ENCODE measurements at regions not wholly inside any gene's neighbourhood (a gene's known extent, or its start where the extent isn't known, plus 50 kb on each side); places are given as distances from the start of the nearest gene placed in this dataset.

GRCh38 chr17:70479779-70480178 lies 310.4 kb downstream of the KCNJ2 start:
- TF ChIP-seq EZH2 (IDR thresholded peaks at IDR 0.05) = no peak
- TF ChIP-seq FOXP2 (optimal IDR thresholded peaks at IDR 0.05; ENCODE audit: control extremely low read depth, extremely low read length, insufficient read depth) = no peak
